GM04503 (cell line): ENCODE measurements at regions not wholly inside any gene's neighbourhood (a gene's known extent, or its start where the extent isn't known, plus 50 kb on each side); places are given as distances from the start of the nearest gene placed in this dataset.

Experiments used
- DNase-seq: peaks from one replicate; pipeline ENCODE4 v3.0.0-alpha.2; 2012; ENCODE audit warnings: low read depth

GRCh38 chr2:100764430-100764829 is 55.5 kb upstream of the NPAS2 start:
- DNase-seq = no peak

GRCh38 chr2:100765481-100765880 is 54.5 kb upstream of the NPAS2 start:
- DNase-seq = no peak

GRCh38 chr2:100766256-100766655 is 53.7 kb upstream of the NPAS2 start:
- no peak for DNase-seq

GRCh38 chr2:100766806-100767205 is 53.1 kb upstream of the NPAS2 start:
- no peak for DNase-seq

- DNase-seq = peak; percentile 74
Measured at GRCh38 chr2:100767224-100767653, 52.7 kb upstream of the NPAS2 start.

GRCh38 chr2:100767810-100768806 is 51.8 kb upstream of the NPAS2 start:
- DNase-seq = no peak
